KBM-7 (cell line): ENCODE measurements at regions not wholly inside any gene's neighbourhood (a gene's known extent, or its start where the extent isn't known, plus 50 kb on each side); places are given as distances from the start of the nearest gene placed in this dataset.

Experiments
- DNase-seq: peaks from one replicate; pipeline ENCODE4 v3.0.0-alpha.2; 2015
- in situ Hi-C: fragments of 300-500 bp; cut with MboI; formaldehyde crosslinking; loops from 2 replicates; pipeline ENCODE4 v1.14.3; 2020; ENCODE audit warnings: low sequenced_read_pairs, low pct_unique_long_range_greater_than_20kb, mixed read lengths

GRCh38 chr21:39107739-39108138 is 75.5 kb downstream of the PSMG1 start:
- in situ Hi-C loops, result no loop called here

GRCh38 chr21:39106881-39107462 is 76.3 kb downstream of the PSMG1 start:
- in situ Hi-C loops, result no loop called here

More at GRCh38 chr21:39107739-39108138, 75.5 kb downstream of the PSMG1 start:
- DNase-seq, result no peak

GRCh38 chr21:39105836-39106235 is 77.4 kb downstream of the PSMG1 start:
- DNase-seq, result no peak
- in situ Hi-C loops, result no loop called here

More at GRCh38 chr21:39106881-39107462, 76.3 kb downstream of the PSMG1 start:
- no peak for DNase-seq

- DNase-seq, result peak; percentile 32
- in situ Hi-C loops, result no loop called here
Measured at GRCh38 chr21:39105341-39105765, 77.9 kb downstream of the PSMG1 start.

GRCh38 chr21:39104911-39105310 is 78.3 kb downstream of the PSMG1 start:
- DNase-seq, result no peak
- in situ Hi-C loops, result no loop called here

- no peak for DNase-seq
- in situ Hi-C loops, result no loop called here
Measured at GRCh38 chr21:39103689-39104088, 79.6 kb downstream of the PSMG1 start.

GRCh38 chr21:39099859-39100258 is 83.4 kb downstream of the PSMG1 start:
- in situ Hi-C loops, result no loop called here
- no peak for DNase-seq

- DNase-seq, result no peak
- in situ Hi-C loops, result no loop called here
Measured at GRCh38 chr21:39098696-39099200, 84.5 kb downstream of the PSMG1 start.

GRCh38 chr21:39097981-39098380 is 85.3 kb downstream of the PSMG1 start:
- in situ Hi-C loops, result no loop called here
- no peak for DNase-seq

GRCh38 chr21:39097335-39097861 is 85.9 kb downstream of the PSMG1 start:
- DNase-seq, result peak; percentile 49
- in situ Hi-C loops, result no loop called here

GRCh38 chr21:39096754-39097153 is 86.5 kb downstream of the PSMG1 start:
- no peak for DNase-seq
- in situ Hi-C loops, result no loop called here

GRCh38 chr21:39095681-39096080 is 87.6 kb downstream of the PSMG1 start:
- in situ Hi-C loops, result no loop called here
- DNase-seq, result no peak

GRCh38 chr21:39094847-39095579 is 88.2 kb downstream of the PSMG1 start:
- peak; percentile 72 for DNase-seq
- in situ Hi-C loops, result no loop called here

- peak; percentile 62 for DNase-seq
- in situ Hi-C loops, result no loop called here
Measured at GRCh38 chr21:39094087-39094780, 89.0 kb downstream of the PSMG1 start.

GRCh38 chr21:39093526-39093925 is 89.7 kb downstream of the PSMG1 start:
- in situ Hi-C loops, result no loop called here
- no peak for DNase-seq

- no peak for DNase-seq
Measured at GRCh38 chr21:39088831-39089380, 94.3 kb downstream of the PSMG1 start.

GRCh38 chr21:39088031-39088370 is 95.2 kb downstream of the PSMG1 start:
- DNase-seq, result no peak
- in situ Hi-C loops, result no loop called here

More at GRCh38 chr21:39088831-39089380, 94.3 kb downstream of the PSMG1 start:
- in situ Hi-C loops, result no loop called here

- in situ Hi-C loops, result no loop called here
- DNase-seq, result no peak
Measured at GRCh38 chr21:39087238-39088030, 95.8 kb downstream of the PSMG1 start.

GRCh38 chr21:39086547-39086946 is 96.7 kb downstream of the PSMG1 start:
- no peak for DNase-seq
- in situ Hi-C loops, result no loop called here
